H1 (cell line): ENCODE measurements at regions not wholly inside any gene's neighbourhood (a gene's known extent, or its start where the extent isn't known, plus 50 kb on each side); places are given as distances from the start of the nearest gene placed in this dataset.

Experiments used
- CTCF ChIA-PET: fragments of 300-600 bp; sonication (Branson Sonifier 250); formaldehyde crosslinking; loops from one replicate; lab custom pipeline; 2021; ENCODE audit not compliant: partially characterized antibody; lab: Charles Lee
- POLR2A ChIA-PET: fragments of 300-600 bp; sonication (Branson Sonifier 250); formaldehyde crosslinking; loops from one replicate; lab custom pipeline; 2021; ENCODE audit warnings: inconsistent platforms; ENCODE audit not compliant: partially characterized antibody; lab: Charles Lee
- DNase-seq, 2 experiments: peaks; one replicate each; pipeline versions ENCODE4 v3.0.0 to v3.0.0-alpha.2; 2010 to 2022; ENCODE audit warnings: low spot score in 2 of 2, low read depth in 1 of 2, mixed read lengths in 1 of 2
- FAIRE-seq: peaks from 2 replicates; lab custom pipeline; 2011; peaks lifted over from hg19 to GRCh38; lab: Jason Lieb, UNC
- H2AFZ ChIP-seq: 2 replicates; pipeline ENCODE4 v1.8.1; 2012; ENCODE audit warnings: low read length, inconsistent platforms
- H2AK5ac ChIP-seq: 2 replicates; pipeline ENCODE4 v1.6.1; 2013; ENCODE audit warnings: low read depth, low read length
- H2BK120ac ChIP-seq: replicated peaks from 2 replicates; pipeline ENCODE3; 2013; ENCODE audit warnings: low read depth, low read length, inconsistent platforms
- H2BK12ac ChIP-seq: 2 replicates; pipeline ENCODE4 v1.6.1; 2013; ENCODE audit warnings: low read depth, low read length
- H2BK15ac ChIP-seq: 2 replicates; pipeline ENCODE4 v1.6.1; 2013; ENCODE audit warnings: low read length
- H2BK20ac ChIP-seq: 2 replicates; pipeline ENCODE4 v1.6.1; 2013; ENCODE audit warnings: low read length
- H2BK5ac ChIP-seq: 2 replicates; pipeline ENCODE4 v1.6.1; 2013; ENCODE audit warnings: low read depth, low read length
- H3K14ac ChIP-seq: 2 replicates; pipeline ENCODE4 v1.6.1; 2013; ENCODE audit warnings: inconsistent platforms; ENCODE audit not compliant: insufficient read length
- H3K18ac ChIP-seq: 2 replicates; pipeline ENCODE4 v1.6.1; 2013; ENCODE audit warnings: low read length; ENCODE audit errors: extremely low read depth
- H3K23ac ChIP-seq: 2 replicates; pipeline ENCODE4 v1.6.1; 2013; ENCODE audit warnings: inconsistent platforms; ENCODE audit not compliant: insufficient read length
- H3K23me2 ChIP-seq: 2 replicates; pipeline ENCODE4 v1.6.1; 2013; ENCODE audit warnings: low read depth, low read length
- H3K27ac ChIP-seq: 2 replicates; pipeline ENCODE4 v1.6.1; 2011; ENCODE audit warnings: low read depth, low read length, inconsistent platforms
- H3K27me3 ChIP-seq, 4 experiments: replicated peaks in 1 of 4; 1 replicate in 1 of 4; 2 replicates in 3 of 4; pipeline versions ENCODE4 v1.6.1 to v1.8.1; 2011 to 2013; ENCODE audit warnings: low read length in 3 of 4, mild to moderate bottlenecking in 3 of 4, inconsistent platforms in 2 of 4, mixed read lengths in 2 of 4, moderate library complexity in 1 of 4; ENCODE audit not compliant: control insufficient read depth in 3 of 4, insufficient read depth in 3 of 4; ENCODE audit errors: extremely low read depth in 1 of 4
- H3K36me3 ChIP-seq, 4 experiments: 2 replicates each; pipeline versions ENCODE4 v1.6.1 to v1.8.1; 2011 to 2013; ENCODE audit warnings: mild to moderate bottlenecking in 4 of 4, low read length in 3 of 4, moderate library complexity in 2 of 4, control low read depth in 1 of 4, inconsistent platforms in 1 of 4; ENCODE audit not compliant: insufficient read depth in 4 of 4, control insufficient read depth in 2 of 4
- H3K4ac ChIP-seq: replicated peaks from 2 replicates; pipeline ENCODE3; 2013; ENCODE audit warnings: low read length, low read depth, mixed read lengths, inconsistent platforms; ENCODE audit not compliant: insufficient read length
- H3K4me1 ChIP-seq, 4 experiments: replicated peaks in 1 of 4; 1 replicate in 1 of 4; 2 replicates in 3 of 4; pipeline versions ENCODE4 v1.6.1 to v1.8.1; 2011 to 2013; ENCODE audit warnings: low read length in 3 of 4, inconsistent platforms in 2 of 4, mixed read lengths in 1 of 4; ENCODE audit not compliant: insufficient read depth in 4 of 4, control insufficient read depth in 3 of 4
- H3K4me2 ChIP-seq, 2 experiments: 2 replicates each; pipeline versions ENCODE4 v1.6.1 to v1.8.1; 2011 to 2013; ENCODE audit warnings: low read depth in 2 of 2, low read length in 2 of 2, control low read depth in 1 of 2, inconsistent platforms in 1 of 2, mild to moderate bottlenecking in 1 of 2; ENCODE audit not compliant: insufficient read depth in 1 of 2
- H3K4me3 ChIP-seq, 4 experiments: fragments of 200-600, 300-600 bp in 1 of 4; sonication (generic), shearing (Covaris generic), sonication (Bioruptor Twin) in 1 of 4; 2 replicates each; pipeline versions ENCODE4 v1.5.1 to v1.8.1; 2011 to 2016; ENCODE audit warnings: low read length in 4 of 4, low read depth in 3 of 4, control low read depth in 2 of 4, inconsistent platforms in 2 of 4, mild to moderate bottlenecking in 2 of 4, mixed read lengths in 1 of 4, moderate library complexity in 1 of 4; ENCODE audit not compliant: insufficient read depth in 2 of 4; ENCODE audit errors: extremely low read depth in 1 of 4
- H3K56ac ChIP-seq: replicated peaks from 2 replicates; pipeline ENCODE3; 2013; ENCODE audit warnings: low read depth, mild to moderate bottlenecking, mixed read lengths, low read length, inconsistent platforms; ENCODE audit not compliant: insufficient read length
- H3K79me1 ChIP-seq: 2 replicates; pipeline ENCODE4 v1.6.1; 2013; ENCODE audit warnings: low read depth, low read length, control low read depth
- H3K79me2 ChIP-seq, 2 experiments: 2 replicates each; pipeline versions ENCODE4 v1.6.1 to v1.8.1; 2012 to 2013; ENCODE audit warnings: low read length in 2 of 2, mild to moderate bottlenecking in 2 of 2, inconsistent platforms in 1 of 2; ENCODE audit not compliant: insufficient read depth in 2 of 2, control insufficient read depth in 1 of 2
- H3K9ac ChIP-seq, 4 experiments: replicated peaks in 1 of 4; 1 replicate in 1 of 4; 2 replicates in 3 of 4; pipeline versions ENCODE4 v1.6.1 to v1.8.1; 2011 to 2013; ENCODE audit warnings: low read depth in 3 of 4, low read length in 3 of 4, control low read depth in 2 of 4, mild to moderate bottlenecking in 2 of 4, moderate library complexity in 2 of 4, inconsistent platforms in 1 of 4; ENCODE audit errors: extremely low read depth in 1 of 4
- H3K9me3 ChIP-seq, 2 experiments: 2 replicates each; pipeline versions ENCODE4 v1.6.1 to v1.8.1; 2012 to 2013; ENCODE audit warnings: mild to moderate bottlenecking in 2 of 2, moderate library complexity in 2 of 2, control low read depth in 1 of 2, inconsistent platforms in 1 of 2, low read depth in 1 of 2, low read length in 1 of 2, mixed read lengths in 1 of 2; ENCODE audit not compliant: insufficient read depth in 2 of 2
- H4K20me1 ChIP-seq, 2 experiments: replicated peaks in 1 of 2; 2 replicates each; pipeline versions ENCODE3 to v1.8.1; 2011 to 2013; ENCODE audit warnings: inconsistent platforms in 2 of 2, low read length in 2 of 2, mild to moderate bottlenecking in 1 of 2; ENCODE audit not compliant: insufficient read depth in 2 of 2, control insufficient read depth in 1 of 2
- H4K5ac ChIP-seq: 2 replicates; pipeline ENCODE4 v1.6.1; 2013; ENCODE audit warnings: low read length, low read depth, mixed read lengths, inconsistent platforms; ENCODE audit not compliant: insufficient read length
- H4K8ac ChIP-seq: 2 replicates; pipeline ENCODE4 v1.8.0; 2013; ENCODE audit warnings: mild to moderate bottlenecking, moderate library complexity, low read length, inconsistent platforms; ENCODE audit not compliant: insufficient read depth; ENCODE audit errors: extremely low read depth
- H4K91ac ChIP-seq: replicated peaks from 2 replicates; pipeline ENCODE3; 2013; ENCODE audit warnings: low read length, mixed read lengths, inconsistent platforms; ENCODE audit not compliant: insufficient read length
- NRF1 ChIP-seq: IDR thresholded peaks from 2 replicates; pipeline ENCODE4 v1.6.1; 2011; ENCODE audit warnings: mild to moderate bottlenecking, low read depth, low read length, improper control_type of control experiment
- RAD21 ChIP-seq, 2 experiments: IDR thresholded peaks in 1 of 2; conservative IDR thresholded peaks in 1 of 2; 2 replicates each; pipeline ENCODE4 v1.6.1; 2011; ENCODE audit warnings: low read depth in 2 of 2, low read length in 2 of 2, improper control_type of control experiment in 1 of 2, inconsistent platforms in 1 of 2, mild to moderate bottlenecking in 1 of 2, moderate library complexity in 1 of 2
- RFX5 ChIP-seq: IDR thresholded peaks from 2 replicates; pipeline ENCODE4 v1.6.1; 2011; ENCODE audit warnings: low read depth, low read length, improper control_type of control experiment, borderline replicate concordance
- SP1 ChIP-seq: IDR thresholded peaks from 2 replicates; pipeline ENCODE4 v1.6.1; 2011; ENCODE audit warnings: low read depth, low read length
- SP4 ChIP-seq: IDR thresholded peaks from 2 replicates; pipeline ENCODE4 v1.6.1; 2012; ENCODE audit warnings: low read length, inconsistent platforms
- TAF1 ChIP-seq: IDR thresholded peaks from 2 replicates; pipeline ENCODE4 v1.6.1; 2011; ENCODE audit warnings: mild to moderate bottlenecking, low read depth, low read length
- TAF7 ChIP-seq: optimal IDR thresholded peaks from 2 replicates; pipeline ENCODE3; 2011; ENCODE audit warnings: low read depth, mild to moderate bottlenecking, inconsistent platforms, low read length, moderate library complexity, borderline replicate concordance
- USF2 ChIP-seq: IDR thresholded peaks from 2 replicates; pipeline ENCODE4 v1.6.1; 2011; ENCODE audit warnings: low read length, improper control_type of control experiment
- WGBS, 2 experiments: shearing (Covaris generic) in 1 of 2; methylation state at CpG; one replicate each; pipeline versions ENCODE4 v1.1.6 to v1.1.7; 2013 to 2015; ENCODE audit warnings: low lambda C conversion rate in 2 of 2, mixed read lengths in 2 of 2, inconsistent platforms in 1 of 2, low coverage in 1 of 2, missing lambda C conversion rate in 1 of 2; ENCODE audit not compliant: insufficient replicate concordance in 2 of 2, insufficient coverage in 1 of 2, insufficient read length in 1 of 2; ENCODE audit errors: extremely low coverage in 1 of 2, missing lambda C conversion rate in 1 of 2; 5-methylcytosine and 5-hydroxymethylcytosine counted together

- TF ChIP-seq RFX5: no peak
- TF ChIP-seq TAF7: no peak
- no peak for TF ChIP-seq SP4
- no peak for TF ChIP-seq SP1
- no peak for TF ChIP-seq NRF1
- no peak for TF ChIP-seq USF2
- TF ChIP-seq RAD21 (IDR thresholded peaks at IDR 0.05 in 1 of 2, conservative IDR thresholded peaks at IDR 0.05 in 1 of 2; ENCODE audit: low read depth in 2 of 2, low read length in 2 of 2): no peak
- no peak for TF ChIP-seq TAF1
- DNase-seq (no peak), FAIRE-seq (no peak)
- POLR2A ChIA-PET: no interaction called here
- no peak overlapping the region for H4K8ac ChIP-seq
- 87% methylated on average over 6 of the region's 6 CpGs; no CpG with 5 or more reads in 1 of the 2 experiments for WGBS, 2 experiments
- H3K79me2 ChIP-seq: no peaks in the 10 kb centered on the region
- H4K91ac ChIP-seq: no peak overlapping the region
- no peaks in the 10 kb centered on the region for H3K36me3 ChIP-seq
- H3K79me1 ChIP-seq: no peaks in the 10 kb centered on the region
- H3K56ac ChIP-seq: no peak overlapping the region
- H2AFZ ChIP-seq: peak overlapping the region; percentile 51; the same call in 1 of the 2 replicates
- H2AK5ac ChIP-seq: no peak overlapping the region
- H3K4ac ChIP-seq: no peak overlapping the region
- H3K4me3 ChIP-seq: no peak overlapping the region
- H3K27ac ChIP-seq: no peak overlapping the region
- no peak overlapping the region for H2BK12ac ChIP-seq
- no peaks in the 10 kb centered on the region for H3K23me2 ChIP-seq
- H3K9me3 ChIP-seq: no peaks in the 10 kb centered on the region; a peak in 1 of 4 replicates
- no peak overlapping the region for H2BK15ac ChIP-seq
- no peak overlapping the region for H2BK5ac ChIP-seq
- no peak overlapping the region for H3K18ac ChIP-seq
- peaks cover 2 to 11% (median 3%) of the 10 kb centered on the region in 4 experiments; a peak in 6 of 7 replicates for H3K4me1 ChIP-seq
- no peak overlapping the region for H2BK20ac ChIP-seq
- H2BK120ac ChIP-seq: no peak overlapping the region
- H4K5ac ChIP-seq: no peak overlapping the region
- H3K23ac ChIP-seq: no peak overlapping the region
- H3K27me3 ChIP-seq: no peaks in the 10 kb centered on the region
- CTCF ChIA-PET: no interaction called here
- H3K4me2 ChIP-seq: no peak overlapping the region
- H3K9ac ChIP-seq: no peak overlapping the region
- H4K20me1 ChIP-seq: no peaks in the 10 kb centered on the region
- H3K14ac ChIP-seq: no peak overlapping the region
These were observed 192.2 kb upstream of the PELI2 start for GRCh38 chr14:55926007-55926406.
